Calu3 (cell line): ENCODE measurements at regions not wholly inside any gene's neighbourhood (a gene's known extent, or its start where the extent isn't known, plus 50 kb on each side); places are given as distances from the start of the nearest gene placed in this dataset.

Experiments used
- BruUV-seq: library from RNA; stranded (reverse); fragments of 400-500 nt; replicated peaks from 2 replicates; lab custom pipeline; 2021; lab: Mats Ljungman, UMichigan
- CTCF ChIA-PET: fragments of 300-600 bp; sonication (Branson Sonifier 250); formaldehyde crosslinking; loops from one replicate; lab custom pipeline; 2022; ENCODE audit warnings: antibody characterized with exemption; lab: Charles Lee
- DNase-seq: peaks from one replicate; pipeline ENCODE4 v3.0.0; 2022
- H3K27ac Mint-ChIP-seq: one replicate; pipeline ENCODE4 v1.8.0; 2022; ENCODE audit warnings: mixed read lengths; ENCODE audit not compliant: unreplicated experiment
- H3K27me3 Mint-ChIP-seq: one replicate; pipeline ENCODE4 v1.8.0; 2022; ENCODE audit warnings: mixed read lengths; ENCODE audit not compliant: unreplicated experiment
- H3K36me3 Mint-ChIP-seq: one replicate; pipeline ENCODE4 v1.8.0; 2022; ENCODE audit warnings: mild to moderate bottlenecking, moderate library complexity, mixed read lengths; ENCODE audit not compliant: insufficient read depth, unreplicated experiment
- H3K4me1 Mint-ChIP-seq: one replicate; pipeline ENCODE4 v1.8.0; 2022; ENCODE audit warnings: mild to moderate bottlenecking, low read depth, mixed read lengths; ENCODE audit not compliant: unreplicated experiment
- H3K4me3 Mint-ChIP-seq: one replicate; pipeline ENCODE4 v1.8.0; 2022; ENCODE audit warnings: mild to moderate bottlenecking, low read depth, moderate library complexity, mixed read lengths; ENCODE audit not compliant: unreplicated experiment
- H3K9me3 Mint-ChIP-seq: one replicate; pipeline ENCODE4 v1.8.0; 2022; ENCODE audit warnings: low read depth, mixed read lengths; ENCODE audit not compliant: unreplicated experiment
- CTCF ChIP-seq: fragments of 200-600 bp; IDR thresholded peaks from one replicate; pipeline ENCODE4 v1.8.0; 2022; ENCODE audit warnings: antibody characterized with exemption; ENCODE audit not compliant: unreplicated experiment
- intact Hi-C: fragments of 100-400 bp; cut with micrococcal nuclease; formaldehyde crosslinking; loops from one replicate; pipeline ENCODE4 v1.10.0; 2022; ENCODE audit not compliant: unreplicated experiment

DNA sequence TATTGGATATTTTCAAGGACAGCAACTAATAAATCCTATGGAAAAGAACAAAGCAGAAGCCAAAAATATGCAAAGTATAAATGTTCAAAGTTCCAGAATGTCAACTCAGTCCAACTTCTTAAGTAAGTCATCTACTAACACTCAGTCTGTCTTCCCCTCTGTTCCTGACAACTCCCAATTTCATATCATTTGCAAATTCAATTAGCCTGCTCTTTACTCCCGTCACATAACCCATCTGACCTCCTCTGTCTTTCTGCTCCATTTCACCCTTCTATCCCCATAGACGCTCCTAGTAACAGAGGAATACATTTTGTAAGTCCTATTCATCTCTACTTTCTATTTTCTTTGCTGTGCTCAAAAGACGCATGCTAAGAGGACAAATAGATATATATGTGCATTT lies 659.8 kb upstream of the MEF2C start:
- TF ChIP-seq CTCF: no peak
- H3K36me3 Mint-ChIP-seq: no peaks in the 10 kb centered on the region
- no peak overlapping the region for H3K27ac Mint-ChIP-seq
- no peaks in the 10 kb centered on the region for H3K9me3 Mint-ChIP-seq
- H3K4me3 Mint-ChIP-seq: no peak overlapping the region
- intact Hi-C loops: no loop called here
- BruUV-seq: no TSS peak
- CTCF ChIA-PET: no interaction called here
- H3K27me3 Mint-ChIP-seq: no peaks in the 10 kb centered on the region
- no peaks in the 10 kb centered on the region for H3K4me1 Mint-ChIP-seq
- DNase-seq: no peak

DNA sequence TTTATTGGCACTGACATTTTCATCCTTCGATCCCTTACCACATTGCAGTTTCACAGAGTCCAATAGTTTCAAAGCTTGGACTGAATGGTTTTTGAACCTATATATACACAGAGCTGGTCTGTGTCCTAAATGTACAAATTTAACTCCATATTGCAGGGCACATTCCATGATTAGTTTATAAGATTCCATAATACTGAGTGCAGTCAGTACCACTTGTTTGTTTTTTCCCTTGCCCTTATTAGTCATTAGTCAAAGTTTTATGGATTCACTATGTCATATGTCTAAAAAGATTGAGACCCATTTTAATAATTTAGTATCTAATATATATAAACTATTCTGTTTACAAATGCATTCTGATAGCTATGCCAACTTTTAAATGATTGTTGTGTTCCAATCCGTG lies 654.8 kb upstream of the MEF2C start:
- no peaks in the 10 kb centered on the region for H3K36me3 Mint-ChIP-seq
- H3K27me3 Mint-ChIP-seq: no peaks in the 10 kb centered on the region

GRCh38 chr5:89536020-89536419 lies 653.0 kb upstream of the MEF2C start:
- peaks cover 4% of the 10 kb centered on the region for H3K9me3 Mint-ChIP-seq
- BruUV-seq: no TSS peak

More for the DNA sequence above, 654.8 kb upstream of the MEF2C start:
- TF ChIP-seq CTCF: no peak
- intact Hi-C loops: no loop called here
- no peak overlapping the region for H3K4me3 Mint-ChIP-seq
- H3K9me3 Mint-ChIP-seq: peaks cover 4% of the 10 kb centered on the region
- H3K4me1 Mint-ChIP-seq: no peaks in the 10 kb centered on the region
- no peak overlapping the region for H3K27ac Mint-ChIP-seq
- no peak for DNase-seq
- no TSS peak for BruUV-seq
- CTCF ChIA-PET: no interaction called here

GRCh38 chr5:89535411-89535810 lies 652.4 kb upstream of the MEF2C start:
- TF ChIP-seq CTCF: no peak
- BruUV-seq: no TSS peak
- Mint-ChIP-seq H3K36me3 (no peaks in the 10 kb centered on the region), H3K4me1 (no peaks in the 10 kb centered on the region), H3K4me3 (no peak overlapping the region), H3K9me3 (peaks cover 4% of the 10 kb centered on the region), H3K27me3 (no peaks in the 10 kb centered on the region), H3K27ac (no peak overlapping the region)
- no peak for DNase-seq
- intact Hi-C loops: no loop called here
- CTCF ChIA-PET: interaction anchor here (0.6 kb wide), 1 partner anchor 692 kb away, joined by 3 read pairs; no protein-coding TSS in a partner anchor

More at GRCh38 chr5:89536020-89536419, 653.0 kb upstream of the MEF2C start:
- no peak overlapping the region for H3K27ac Mint-ChIP-seq
- intact Hi-C loops: no loop called here
- H3K4me3 Mint-ChIP-seq: no peak overlapping the region
- DNase-seq: no peak
- H3K36me3 Mint-ChIP-seq: no peaks in the 10 kb centered on the region
- CTCF ChIA-PET: interaction anchor here (0.6 kb wide), 1 partner anchor 693 kb away, joined by 3 read pairs; no protein-coding TSS in a partner anchor
- no peak for TF ChIP-seq CTCF
- no peaks in the 10 kb centered on the region for H3K27me3 Mint-ChIP-seq
- no peaks in the 10 kb centered on the region for H3K4me1 Mint-ChIP-seq
